NCI-H2171 treated with DMSO at 0.1 percent for 48 hours (cell line): ENCODE measurements at regions not wholly inside any gene's neighbourhood (a gene's known extent, or its start where the extent isn't known, plus 50 kb on each side); places are given as distances from the start of the nearest gene placed in this dataset.
"Not testable (repeated sequence)": the region's sequence is repeated elsewhere in the genome, so short reads cannot be mapped to it uniquely, and the experiment has no call there.

ENCODE experiments used
- DNase-seq: peaks from one replicate; lab custom pipeline; 2025; lab: John Stamatoyannopoulos, UW

DNA sequence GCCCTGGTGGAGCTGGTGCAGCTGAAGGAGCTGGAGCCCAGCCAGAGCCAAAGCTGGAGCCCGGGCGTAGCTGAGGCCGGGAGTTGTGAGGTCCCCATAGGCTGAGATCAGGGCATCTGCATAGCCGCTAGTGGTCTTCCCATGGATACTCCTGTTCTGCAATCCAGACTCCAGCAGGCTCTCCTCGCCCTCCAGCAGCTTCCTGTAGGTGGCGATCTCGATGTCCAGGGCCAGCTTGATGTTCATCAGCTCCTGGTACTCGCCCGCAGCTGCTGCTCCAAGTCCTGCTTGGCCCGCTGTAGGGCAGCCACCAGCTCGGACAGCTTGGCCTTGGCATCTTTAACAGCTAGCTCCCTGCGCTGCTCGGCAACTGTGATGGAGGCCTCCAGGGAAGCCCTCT, 966.1 kb downstream of the FSCB start:
- no peak for DNase-seq

DNA sequence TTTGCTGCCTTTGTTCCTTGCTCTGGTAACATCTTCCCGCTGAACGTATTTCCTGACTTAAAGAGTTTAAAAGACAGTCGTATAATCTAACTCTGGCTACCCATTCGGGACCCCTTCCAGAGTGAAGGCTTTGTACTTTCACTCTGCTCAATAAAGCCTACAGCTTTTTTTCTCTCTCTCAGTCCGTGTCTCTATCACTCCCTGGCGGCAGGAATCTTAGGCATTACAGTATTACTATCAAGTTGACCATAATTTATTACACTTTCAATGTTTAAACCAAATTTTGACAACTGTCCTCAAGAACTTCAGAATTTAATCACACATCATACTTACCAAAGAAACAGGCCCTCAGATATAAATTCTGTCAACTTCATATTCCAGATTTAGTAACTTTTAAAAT, 967.9 kb downstream of the FSCB start:
- no peak for DNase-seq

DNA sequence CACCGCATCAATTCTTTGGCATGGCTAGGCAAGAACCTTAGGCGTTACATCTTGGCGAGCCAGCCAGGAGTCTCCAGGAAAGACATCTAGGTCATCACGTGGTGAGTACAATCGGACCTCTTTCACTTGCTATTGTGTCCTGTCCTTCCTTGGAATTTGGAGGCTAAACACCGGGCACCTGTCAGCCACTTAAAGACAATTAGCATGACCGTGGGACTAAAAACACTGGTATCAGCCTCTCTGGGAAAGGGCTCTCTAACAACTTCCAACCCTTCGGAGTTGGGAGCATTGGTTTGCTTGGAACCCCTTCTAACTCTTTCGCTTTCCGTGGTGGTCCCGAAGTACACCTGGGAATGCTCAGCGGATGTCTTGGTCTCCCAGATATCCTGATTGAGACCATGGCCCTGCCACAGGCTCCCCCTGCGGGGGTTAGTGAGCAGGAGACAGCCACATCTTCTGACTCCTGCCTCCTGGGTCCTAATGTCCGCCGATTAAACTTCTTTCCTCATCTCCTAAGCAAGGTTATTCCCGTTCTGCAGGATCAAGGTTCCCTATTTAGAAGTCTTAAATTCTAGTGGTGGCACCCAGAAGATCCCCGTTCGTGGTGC, 971.7 kb downstream of the FSCB start:
- no peak for DNase-seq

DNA sequence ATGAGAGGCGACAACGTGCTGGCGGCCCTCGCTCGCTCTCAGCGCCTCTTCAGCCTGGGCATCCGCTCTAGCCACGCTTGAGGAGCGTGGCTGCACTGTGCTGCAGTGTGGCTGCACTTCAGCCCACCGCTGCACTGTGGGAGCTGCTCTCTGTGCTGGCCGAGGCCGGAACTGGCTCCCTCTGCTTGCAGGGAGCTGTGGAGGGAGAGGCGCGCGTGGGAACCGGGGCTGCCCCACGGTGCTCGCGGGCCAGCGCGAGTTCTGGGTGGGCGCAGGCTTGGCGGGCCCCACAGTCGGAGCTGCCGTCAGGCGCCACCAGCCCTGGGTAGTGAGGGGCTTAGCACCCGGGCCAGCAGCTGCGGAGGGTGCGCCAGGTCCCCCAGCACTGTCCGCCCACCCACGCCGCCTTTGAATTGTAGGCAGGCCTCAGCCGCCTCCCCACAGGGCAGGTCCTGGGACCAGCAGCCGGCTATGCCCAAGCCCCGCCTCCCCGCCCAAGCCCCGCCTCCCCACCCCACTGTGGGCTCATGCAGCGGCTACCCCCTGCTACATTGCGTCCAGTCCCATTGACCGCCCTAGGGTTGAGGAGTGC, 974.2 kb downstream of the FSCB start:
- DNase-seq = no peak

DNA sequence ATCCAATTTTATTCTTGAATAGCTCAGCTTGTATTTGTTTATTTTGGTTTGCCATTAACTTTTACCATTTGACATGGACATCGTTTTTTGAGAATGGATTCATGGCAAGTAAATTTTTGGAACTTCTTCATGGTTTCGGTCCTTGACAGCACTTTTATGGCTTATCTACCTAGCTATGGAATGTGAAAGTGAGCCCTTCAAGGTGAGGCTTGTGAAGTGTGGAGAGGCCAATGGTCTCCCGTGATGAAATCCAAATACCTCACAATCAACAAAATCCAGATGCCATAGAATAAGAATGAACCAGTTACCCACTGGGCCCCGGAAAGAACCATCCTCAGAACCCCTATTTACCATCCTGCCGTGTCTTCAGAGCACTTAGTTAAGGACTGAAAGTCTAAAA, 978.8 kb downstream of the FSCB start:
- DNase-seq = no peak

DNA sequence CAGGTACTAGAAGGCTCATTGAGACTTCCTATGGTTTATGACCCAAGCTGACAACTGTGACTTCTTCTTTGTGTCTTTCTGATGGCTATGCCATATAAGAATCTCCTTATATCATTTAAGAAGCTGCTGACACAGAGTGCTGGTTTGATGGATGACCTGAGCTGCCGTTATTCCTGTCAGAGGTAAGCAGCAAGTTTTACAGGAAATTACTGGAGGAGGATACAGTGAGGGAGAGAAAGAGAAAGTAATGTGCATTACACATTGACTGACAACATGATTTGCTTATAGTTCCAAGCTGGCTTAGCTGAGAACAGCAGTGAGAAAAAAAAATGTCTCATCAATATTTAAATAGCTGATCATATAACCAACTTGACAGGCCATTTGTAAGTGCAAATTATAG, 981.4 kb downstream of the FSCB start:
- peak; percentile 11 for DNase-seq

DNA sequence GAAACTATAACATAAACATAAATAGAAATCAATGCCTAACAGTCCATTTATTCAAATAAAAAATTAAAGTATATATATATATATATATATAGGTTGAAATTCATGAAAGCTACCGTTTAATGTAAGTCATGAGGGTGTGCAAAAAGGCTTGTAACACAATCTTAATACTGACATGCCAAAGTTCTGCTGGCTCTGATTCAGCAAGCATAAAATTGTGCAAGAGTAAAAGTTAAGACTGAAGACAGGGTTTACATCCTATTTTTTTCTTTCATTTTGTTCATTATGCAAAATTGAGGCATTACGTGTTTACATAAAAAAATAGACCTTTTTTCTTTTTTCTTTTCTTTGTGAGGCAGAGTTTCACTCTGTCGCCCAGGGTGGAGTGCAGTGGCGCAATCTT, 984.2 kb downstream of the FSCB start:
- no peak for DNase-seq

DNA sequence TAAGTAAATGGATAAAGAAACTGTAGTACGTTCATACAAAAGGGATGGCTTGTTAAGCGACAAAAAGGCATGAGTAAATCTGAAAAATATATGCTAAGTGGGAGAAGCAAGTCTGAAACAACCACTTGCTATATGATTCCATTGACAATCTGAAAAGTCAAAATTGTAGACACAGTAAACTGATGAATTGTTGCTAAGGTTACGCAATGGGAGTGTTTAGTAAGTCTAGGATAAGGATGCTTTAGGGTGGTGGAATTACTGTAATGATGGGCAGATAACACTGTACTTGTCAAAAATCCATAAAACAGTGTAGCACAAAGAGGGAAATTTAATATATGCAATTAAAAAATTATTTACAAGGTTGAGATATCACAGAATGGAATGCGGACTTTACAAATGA, 984.9 kb downstream of the FSCB start:
- DNase-seq = no peak

DNA sequence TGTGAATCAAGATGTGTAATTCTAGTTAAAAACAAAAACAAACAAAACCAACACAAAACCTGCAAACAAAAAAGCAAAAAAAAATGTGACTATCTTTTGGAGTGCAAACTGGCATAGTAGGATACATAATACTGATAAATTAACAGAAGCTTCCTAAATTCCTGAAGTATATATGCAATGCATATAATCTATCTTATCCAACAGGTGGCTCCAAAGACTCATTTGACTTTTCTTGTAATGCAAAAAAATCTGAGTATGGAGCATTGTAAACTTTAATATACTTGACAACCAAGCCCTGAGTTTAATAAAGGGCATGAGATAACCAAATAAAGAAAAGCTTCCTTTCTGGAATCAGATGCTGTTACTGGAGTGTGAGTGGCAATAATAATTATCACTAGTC, 1003.6 kb downstream of the FSCB start:
- DNase-seq = peak; percentile 37

DNA sequence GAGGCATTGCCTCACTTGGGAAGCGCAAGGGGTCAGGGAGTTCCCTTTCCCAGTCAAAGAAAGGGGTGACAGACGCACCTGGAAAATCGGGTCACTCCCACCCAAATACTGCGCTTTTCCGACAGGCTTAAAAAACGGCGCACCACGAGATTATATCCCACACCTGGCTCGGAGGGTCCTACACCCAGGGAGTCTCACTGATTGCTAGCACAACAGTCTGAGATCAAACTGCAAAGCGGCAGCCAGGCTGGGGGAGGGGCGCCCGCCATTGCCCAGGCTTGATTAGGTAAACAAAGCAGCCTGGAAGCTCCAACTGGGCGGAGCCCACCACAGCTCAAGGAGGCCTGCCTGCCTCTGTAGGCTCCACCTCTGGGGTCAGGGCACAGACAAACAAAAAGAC, 1014.7 kb downstream of the FSCB start:
- not testable (repeated sequence) for DNase-seq

DNA sequence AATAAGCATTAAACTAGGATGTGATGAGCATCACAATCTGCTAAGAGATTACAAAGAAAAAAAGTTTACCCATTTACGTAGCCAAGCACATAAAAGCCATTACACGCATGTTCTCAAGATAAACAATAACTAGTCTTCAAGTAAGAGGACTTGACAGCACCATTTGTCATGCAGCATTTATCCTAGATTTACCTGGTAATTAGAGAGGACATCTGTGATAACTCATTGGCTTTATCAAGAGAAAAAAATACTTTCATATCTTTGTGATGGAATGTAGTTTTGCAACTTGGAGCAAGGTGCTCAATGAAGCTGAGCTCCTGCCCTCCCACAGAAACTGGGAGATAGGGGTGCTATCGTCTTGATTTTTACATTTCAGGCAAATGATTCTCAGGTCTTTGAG, 1023.7 kb downstream of the FSCB start:
- no peak for DNase-seq

DNA sequence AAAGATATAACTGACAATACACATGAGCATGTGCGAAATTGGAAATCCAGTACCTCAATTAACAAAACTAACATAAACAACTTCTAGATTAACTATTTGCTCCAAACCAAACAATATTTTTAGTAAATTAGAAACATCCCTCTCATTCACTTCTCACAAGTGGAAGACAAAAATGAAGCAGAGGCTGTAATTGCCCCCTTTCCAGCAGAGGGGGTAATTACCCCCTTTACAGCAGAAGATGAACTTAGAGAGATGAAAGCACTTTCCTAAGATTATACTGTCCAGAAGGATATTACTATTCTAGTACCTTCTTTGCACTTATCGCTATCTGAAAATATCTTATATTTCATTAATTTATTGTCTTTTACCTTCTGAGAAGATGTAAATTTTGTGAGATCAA, 1025.2 kb downstream of the FSCB start:
- no peak for DNase-seq

DNA sequence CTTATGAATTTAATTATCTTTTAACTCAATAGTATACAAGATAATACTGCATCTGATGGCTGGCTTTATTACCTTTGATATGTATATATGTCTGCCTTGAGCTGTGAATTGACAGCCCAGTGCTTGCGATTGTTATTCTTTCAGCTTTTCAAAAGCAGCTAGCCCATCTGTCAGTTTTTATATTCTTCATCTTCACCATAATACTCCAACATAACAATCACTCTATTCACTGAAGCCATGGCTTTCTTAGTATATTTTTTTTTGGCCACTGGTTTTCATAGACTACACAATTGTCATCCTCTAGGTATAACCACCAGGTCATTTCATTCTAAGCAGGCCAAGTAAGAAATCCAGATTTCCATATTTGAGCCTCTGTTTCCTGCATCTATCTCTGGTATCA, 1026.1 kb downstream of the FSCB start:
- DNase-seq = no peak

DNA sequence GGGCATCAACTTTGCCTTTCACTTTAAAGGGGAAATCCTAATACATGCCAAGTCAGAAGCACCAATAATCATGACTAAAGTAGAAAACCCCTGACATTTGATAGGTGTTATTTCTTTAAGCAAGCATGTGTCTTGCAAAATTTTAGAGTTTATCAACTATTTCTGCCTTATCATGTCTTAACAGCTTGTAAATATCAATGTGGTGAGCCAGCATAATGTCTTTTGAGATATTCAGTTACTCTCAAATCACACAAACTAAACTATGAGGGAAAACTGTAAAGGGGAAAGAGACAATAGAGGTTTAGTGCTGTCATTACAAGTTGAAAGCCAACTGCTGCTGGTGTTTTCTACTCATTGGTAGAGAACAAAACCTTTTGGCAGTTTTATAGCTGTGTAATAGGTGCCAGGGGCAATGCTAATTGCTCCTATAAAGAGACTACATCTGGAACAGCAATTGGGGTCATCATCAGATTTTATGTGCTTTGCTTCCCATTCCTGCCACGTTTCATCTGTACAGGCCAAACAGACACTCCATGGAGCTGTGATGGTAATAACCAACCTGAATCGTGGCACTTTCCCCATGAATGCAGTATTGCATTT, 1027.4 kb downstream of the FSCB start:
- DNase-seq = no peak

DNA sequence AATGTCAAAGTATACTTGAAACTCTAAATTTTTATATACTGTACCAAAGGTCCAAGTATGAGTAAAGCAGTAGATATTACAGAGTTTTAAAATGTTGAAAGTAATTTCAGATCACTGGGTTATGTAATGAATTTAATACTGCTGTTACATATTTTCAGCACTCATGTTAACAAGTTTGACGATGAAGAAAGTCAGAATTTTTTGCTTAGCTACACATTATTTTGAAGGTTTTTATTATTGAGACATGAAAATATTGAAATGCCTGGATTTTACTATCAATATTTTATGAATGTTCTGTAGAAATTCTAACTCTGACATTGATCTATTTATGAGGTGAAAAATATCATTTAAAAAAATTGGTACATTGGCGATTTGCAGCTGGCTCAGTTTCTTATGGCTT, 1030.3 kb downstream of the FSCB start:
- DNase-seq = no peak

DNA sequence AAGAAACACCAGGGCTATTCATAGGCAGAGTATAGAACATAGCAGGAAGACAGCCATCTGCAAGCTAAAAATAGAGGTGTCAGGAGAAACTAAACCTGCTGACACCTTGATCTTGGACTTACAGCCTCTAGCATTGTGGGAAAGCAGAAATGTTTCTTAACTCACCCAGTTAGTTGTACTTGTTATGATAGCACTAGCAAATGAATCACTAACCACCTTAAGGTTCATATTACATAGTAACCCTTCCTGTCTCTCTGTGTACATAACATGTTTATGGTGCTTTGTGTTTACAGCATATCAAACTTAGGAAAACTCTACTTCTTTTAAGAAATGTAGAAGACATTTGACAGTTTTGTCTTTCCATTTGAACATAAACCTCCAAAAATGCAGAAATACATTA, 1031.3 kb downstream of the FSCB start:
- DNase-seq = no peak

DNA sequence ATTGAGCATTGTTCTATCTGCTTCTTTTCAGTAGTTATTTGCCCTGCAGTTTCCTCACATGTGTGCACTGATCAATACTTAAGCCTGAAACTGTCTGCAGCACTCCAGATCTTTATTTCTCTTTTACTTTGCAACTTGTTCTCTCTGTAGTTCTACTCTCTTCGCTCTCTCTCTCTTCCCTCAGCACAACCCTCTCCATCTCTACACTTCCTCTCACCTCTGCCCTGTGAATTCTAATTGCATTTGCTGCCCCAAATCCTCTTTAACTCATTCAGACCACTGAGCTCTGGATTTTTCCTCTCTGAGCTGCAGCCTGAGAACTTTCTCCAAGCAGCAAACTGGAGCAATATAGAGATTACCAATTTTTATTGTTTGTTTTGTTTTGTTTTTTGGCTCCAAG, 1035.5 kb downstream of the FSCB start:
- DNase-seq = no peak

DNA sequence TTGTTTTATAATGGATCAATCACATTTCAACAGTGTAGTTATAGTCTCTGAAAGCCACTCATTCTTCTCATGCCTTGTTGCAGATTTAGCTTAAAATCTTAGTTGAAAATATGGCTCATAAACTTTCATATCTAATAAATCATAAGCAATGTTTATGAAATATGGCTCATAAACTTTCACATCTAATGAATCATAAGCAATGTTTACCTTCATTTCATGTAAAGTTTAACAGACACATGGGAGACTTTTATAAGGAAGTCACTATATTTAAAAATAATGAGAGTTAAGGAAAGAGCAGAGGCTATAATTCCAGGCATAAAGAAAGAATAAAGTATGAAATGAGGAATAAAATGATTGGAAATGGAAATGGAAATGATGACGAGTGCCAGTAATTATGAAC, 1042.1 kb downstream of the FSCB start:
- no peak for DNase-seq

DNA sequence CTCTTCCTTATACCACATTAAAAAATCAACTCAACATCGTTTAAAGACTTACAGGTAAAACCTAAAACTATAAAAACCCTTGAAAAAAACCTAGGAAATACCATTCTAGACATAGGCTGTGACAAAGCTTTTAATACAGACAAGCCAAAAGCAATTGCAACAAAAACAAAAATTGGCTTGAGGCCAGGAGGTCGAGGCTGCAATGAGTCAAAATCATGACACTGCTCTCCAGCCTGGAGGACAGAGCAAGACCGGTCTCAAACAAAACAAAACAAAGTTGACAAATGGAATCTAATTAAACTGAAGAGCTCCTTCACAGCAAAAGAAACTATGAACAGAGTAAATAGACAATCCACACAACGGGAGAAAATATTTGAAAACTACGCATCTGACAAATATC, 1057.8 kb downstream of the FSCB start:
- DNase-seq = no peak

DNA sequence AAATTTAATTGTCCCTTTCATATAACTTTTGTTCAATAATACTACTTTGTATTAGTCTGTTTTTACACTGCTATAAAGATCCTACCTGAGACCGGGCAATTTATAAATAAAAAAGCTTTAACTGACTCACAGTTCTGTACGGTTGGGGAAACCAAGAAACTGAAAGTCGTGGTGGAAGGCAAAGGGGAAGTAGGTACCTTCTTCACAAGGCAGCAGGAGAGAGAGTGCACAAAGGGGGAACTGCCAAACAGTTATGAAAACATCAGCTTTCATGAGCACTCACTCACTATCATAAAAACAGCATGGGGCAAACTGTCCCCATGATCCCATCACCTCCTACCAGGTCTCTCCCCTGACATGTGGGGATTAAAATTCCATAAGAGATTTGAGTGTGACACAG, 1069.0 kb downstream of the FSCB start:
- no peak for DNase-seq

DNA sequence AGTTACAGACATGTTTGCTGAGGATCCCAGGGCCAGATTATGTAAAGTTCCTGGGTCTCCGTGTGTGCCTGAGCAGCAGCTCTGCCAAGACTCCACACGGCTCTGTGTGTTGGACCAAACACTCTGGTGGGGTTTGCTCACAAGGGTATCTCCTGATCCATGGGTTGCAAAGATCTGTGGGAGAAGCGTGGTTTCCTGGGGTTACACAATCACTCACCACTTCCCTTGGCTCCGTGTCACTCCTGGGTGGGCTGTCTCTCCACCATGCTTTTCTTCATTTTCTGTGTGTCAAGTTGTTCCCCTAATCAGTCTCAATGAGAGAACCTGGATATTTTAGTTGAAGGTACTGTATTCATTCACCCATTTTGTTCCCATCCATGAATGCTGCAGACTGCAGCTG, 1088.8 kb downstream of the FSCB start:
- no peak for DNase-seq

DNA sequence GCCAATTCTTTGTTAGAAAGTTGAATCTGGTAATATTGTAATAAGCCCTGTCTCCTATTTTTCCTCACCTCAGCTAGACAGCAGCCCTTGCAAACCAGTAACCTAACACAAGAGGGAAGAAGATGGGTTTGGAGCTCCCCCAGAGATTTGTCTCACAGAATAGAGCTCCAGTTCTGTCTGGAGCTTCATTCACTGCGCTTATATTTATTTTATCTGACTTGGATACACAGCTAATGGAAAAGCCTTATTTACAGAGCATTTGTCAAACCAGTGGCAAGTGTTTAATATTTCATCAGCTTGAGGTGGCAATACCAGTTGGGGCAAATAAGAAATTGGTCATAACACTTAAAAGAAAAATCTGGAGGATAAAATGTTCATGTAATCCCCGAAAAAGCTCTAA, 1094.0 kb downstream of the FSCB start:
- no peak for DNase-seq

DNA sequence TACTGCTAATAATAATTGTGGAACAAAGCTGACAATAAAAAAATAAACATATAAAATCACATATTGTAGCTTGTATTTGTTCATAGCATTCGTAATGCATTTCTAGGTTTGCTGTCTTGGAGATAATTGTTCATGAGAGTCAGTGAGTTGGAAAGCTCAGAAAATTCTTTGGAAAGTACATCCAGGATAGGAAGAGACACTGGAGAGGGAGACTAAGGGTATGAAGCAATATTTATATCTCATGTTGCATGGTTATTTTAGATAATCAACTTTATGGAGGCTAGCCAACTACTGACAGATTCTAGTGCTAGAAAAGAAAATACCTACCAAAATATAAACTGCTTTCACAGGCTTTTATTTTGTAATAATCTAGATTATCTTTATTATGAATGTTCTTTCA, 1095.2 kb downstream of the FSCB start:
- peak; percentile 16 for DNase-seq

DNA sequence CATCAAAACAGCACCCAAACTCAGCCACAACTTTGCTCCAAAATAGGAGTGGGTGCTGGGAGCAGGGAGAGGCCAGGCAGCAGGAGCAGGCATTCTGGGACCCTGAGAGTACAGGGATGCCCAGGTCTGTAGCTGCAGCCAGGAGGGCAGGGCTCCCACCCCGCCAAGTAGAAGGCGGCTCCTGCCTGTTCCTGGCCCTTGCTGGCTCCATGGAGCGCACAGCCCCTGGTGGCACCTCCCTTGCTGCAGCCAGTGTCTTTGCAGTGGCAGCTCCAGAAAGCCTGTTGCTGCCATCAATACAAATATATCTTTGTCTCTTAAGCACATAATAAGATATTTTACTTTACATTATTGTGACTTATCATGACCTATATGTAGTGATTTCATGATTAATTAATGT, 1096.5 kb downstream of the FSCB start:
- DNase-seq = no peak
